WERI-Rb-1 (cell line): ENCODE measurements at regions not wholly inside any gene's neighbourhood (a gene's known extent, or its start where the extent isn't known, plus 50 kb on each side); places are given as distances from the start of the nearest gene placed in this dataset.
"Not testable (repeated sequence)": the region's sequence is repeated elsewhere in the genome, so short reads cannot be mapped to it uniquely, and the experiment has no call there.

Source experiments
- DNase-seq: peaks from one replicate; pipeline ENCODE4 v3.0.0-alpha.2; 2020
- H3K27ac ChIP-seq: fragments of 250-450 bp; sonication (Bioruptor Pico); 2 replicates; pipeline ENCODE4 v1.5.1; 2020; ENCODE audit warnings: mild to moderate bottlenecking, moderate library complexity
- H3K27me3 ChIP-seq: fragments of 250-450 bp; sonication (Bioruptor Pico); 2 replicates; pipeline ENCODE4 v1.5.1; 2021; ENCODE audit warnings: mild to moderate bottlenecking, low read depth, moderate library complexity; ENCODE audit not compliant: insufficient read depth, severe bottlenecking
- H3K36me3 ChIP-seq: fragments of 250-450 bp; sonication (Bioruptor Pico); 2 replicates; pipeline ENCODE4 v1.5.1; 2020; ENCODE audit warnings: mild to moderate bottlenecking, moderate library complexity
- H3K4me3 ChIP-seq: 2 replicates; pipeline ENCODE4 v1.5.1; 2011; ENCODE audit warnings: low read depth, mild to moderate bottlenecking, control low read depth, low read length
- H3K9me3 ChIP-seq: fragments of 250-450 bp; sonication (Bioruptor Pico); 2 replicates; pipeline ENCODE4 v1.5.1; 2021; ENCODE audit warnings: mild to moderate bottlenecking, moderate library complexity; ENCODE audit not compliant: severe bottlenecking
- CTCF ChIP-seq: IDR thresholded peaks from 2 replicates; pipeline ENCODE4 v1.5.1; 2011; ENCODE audit warnings: low read depth, mild to moderate bottlenecking, control low read depth, inconsistent platforms, low read length

GRCh38 chr16:16937576-16937975 is 533.2 kb downstream of the XYLT1 start:
- TF ChIP-seq CTCF, result no peak
- no peaks in the 10 kb centered on the region for H3K27me3 ChIP-seq
- H3K4me3 ChIP-seq, result no peak overlapping the region
- no peaks in the 10 kb centered on the region for H3K36me3 ChIP-seq
- no peak for DNase-seq
- no peaks in the 10 kb centered on the region for H3K9me3 ChIP-seq
- no peak overlapping the region for H3K27ac ChIP-seq

GRCh38 chr16:16938009-16938408 is 532.8 kb downstream of the XYLT1 start:
- Histone ChIP-seq H3K9me3 (no peaks in the 10 kb centered on the region), H3K36me3 (no peaks in the 10 kb centered on the region), H3K27ac (no peak overlapping the region), H3K4me3 (no peak overlapping the region), H3K27me3 (no peaks in the 10 kb centered on the region)
- DNase-seq, result peak; percentile 9
- TF ChIP-seq CTCF, result no peak

GRCh38 chr16:16938980-16939379 is 531.8 kb downstream of the XYLT1 start:
- TF ChIP-seq CTCF, result no peak
- Histone ChIP-seq H3K27me3 (no peaks in the 10 kb centered on the region), H3K4me3 (no peak overlapping the region)

GRCh38 chr16:16940351-16940750 is 530.4 kb downstream of the XYLT1 start:
- Histone ChIP-seq H3K4me3 (no peak overlapping the region), H3K27me3 (no peaks in the 10 kb centered on the region), H3K9me3 (no peaks in the 10 kb centered on the region), H3K36me3 (no peaks in the 10 kb centered on the region), H3K27ac (no peak overlapping the region)
- no peak for DNase-seq
- no peak for TF ChIP-seq CTCF

More at GRCh38 chr16:16938980-16939379, 531.8 kb downstream of the XYLT1 start:
- H3K27ac ChIP-seq, result no peak overlapping the region
- no peaks in the 10 kb centered on the region for H3K36me3 ChIP-seq
- no peaks in the 10 kb centered on the region for H3K9me3 ChIP-seq
- no peak for DNase-seq

- DNase-seq, H3K27me3 ChIP-seq, H3K27ac ChIP-seq, H3K9me3 ChIP-seq, H3K36me3 ChIP-seq, H3K4me3 ChIP-seq: not testable (repeated sequence)
These were observed 527.9 kb downstream of the XYLT1 start for GRCh38 chr16:16942849-16943248.

GRCh38 chr16:16945207-16945606 is 525.6 kb downstream of the XYLT1 start:
- Histone ChIP-seq H3K4me3 (no peak overlapping the region), H3K27me3 (no peaks in the 10 kb centered on the region), H3K36me3 (no peaks in the 10 kb centered on the region), H3K27ac (no peak overlapping the region), H3K9me3 (peaks cover 3% of the 10 kb centered on the region)
- no peak for TF ChIP-seq CTCF
- DNase-seq, result no peak
